ENCODE measurements at regions not wholly inside any gene's neighbourhood (a gene's known extent, or its start where the extent isn't known, plus 50 kb on each side); places are given as distances from the start of the nearest gene placed in this dataset.

DNA sequence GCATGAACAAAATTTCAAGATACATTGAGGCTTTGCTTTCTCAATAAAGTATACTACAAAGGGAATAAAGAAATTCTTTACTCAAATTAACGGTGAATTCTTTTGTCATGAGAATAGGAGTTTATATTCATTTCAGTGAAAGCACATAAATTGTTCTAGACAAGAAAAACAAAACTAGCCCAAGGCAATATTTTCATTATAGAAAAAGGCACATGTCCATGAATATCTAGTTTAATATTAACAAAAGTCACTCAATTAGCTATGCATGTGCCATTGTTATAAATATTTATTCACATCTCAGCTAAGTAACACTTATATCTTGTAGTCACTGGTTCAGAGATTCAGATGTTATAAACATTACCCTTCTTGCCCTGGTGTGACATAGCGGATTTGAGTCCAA is 369.3 kb downstream of the GPATCH2 start:
- TF ChIP-seq CTCF (IDR thresholded peaks at IDR 0.05): no peak
- no peak for TF ChIP-seq EP300 (IDR thresholded peaks at IDR 0.05)
- no peak for TF ChIP-seq POLR2A (IDR thresholded peaks at IDR 0.05)
- no peak for TF ChIP-seq POLR2AphosphoS5 (IDR thresholded peaks at IDR 0.05)
